ENCODE measurements at regions not wholly inside any gene's neighbourhood (a gene's known extent, or its start where the extent isn't known, plus 50 kb on each side); places are given as distances from the start of the nearest gene placed in this dataset.

DNA sequence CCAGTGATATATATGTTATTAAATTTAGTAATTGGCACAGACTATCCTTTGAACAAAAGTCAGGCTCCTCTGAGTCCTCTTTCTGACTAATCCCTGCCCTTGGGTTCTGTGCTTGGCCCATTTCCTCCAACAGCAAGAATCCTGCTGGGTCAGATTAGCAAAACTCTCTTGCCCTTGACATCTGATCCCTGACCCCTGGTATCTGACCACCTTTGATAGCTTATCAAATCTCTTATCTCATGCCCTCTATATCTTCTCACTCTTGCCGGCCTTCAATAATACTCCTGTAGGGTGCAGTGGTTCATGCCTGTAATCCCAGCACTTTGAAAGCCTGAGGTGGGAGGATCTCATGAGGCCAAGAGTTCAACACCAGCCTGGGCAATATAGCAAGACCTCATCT lies 245.5 kb upstream of the FAM47A start:
- H3K56ac ChIP-seq (ENCODE audit: extremely low read depth, insufficient read depth, low read length), result no peak overlapping the region
- H3K9ac ChIP-seq (ENCODE audit: low read depth, low read length), result no peak overlapping the region
- ChIA-PET CTCF (no interaction called here), POLR2A (ENCODE audit: unreplicated experiment) (no interaction called here)
- no peaks in the 10 kb centered on the region for H4K20me1 ChIP-seq (ENCODE audit: insufficient read depth, low read length)
- no peak overlapping the region for H2BK20ac ChIP-seq (ENCODE audit: low read depth, low read length)
- no peak for DNase-seq
- 0 out of 2 replicates have a peak, but pooled peaks cover 3% of the 10 kb centered on the region for H3K9me3 ChIP-seq (ENCODE audit: control insufficient read depth, insufficient read depth, low read length)
- no peak overlapping the region for H2AK5ac ChIP-seq (ENCODE audit: low read depth, low read length)
- H2BK5ac ChIP-seq (ENCODE audit: low read depth, low read length, poor library complexity, severe bottlenecking), result no peak overlapping the region
- H3K27ac ChIP-seq (ENCODE audit: insufficient read depth, low read length), result no peak overlapping the region
- H3K27me3 ChIP-seq (ENCODE audit: control insufficient read depth, insufficient read depth, low read length), result no peaks in the 10 kb centered on the region
- no peak overlapping the region for H3K4me2 ChIP-seq (ENCODE audit: low read depth, low read length)
- H3K36me3 ChIP-seq (ENCODE audit: control insufficient read depth, insufficient read depth, low read length), result no peaks in the 10 kb centered on the region
- no peak overlapping the region for H4K8ac ChIP-seq (ENCODE audit: low read depth in 2 of 2, low read length in 2 of 2)
- BruUV-seq (replicated peaks), result no TSS peak
- no peak for TF ChIP-seq SMC3 (IDR thresholded peaks at IDR 0.05; ENCODE audit: low read depth, low read length)
- TF ChIP-seq BHLHE40 (IDR thresholded peaks at IDR 0.05; ENCODE audit: low read depth, low read length), result no peak
- TF ChIP-seq USF2 (IDR thresholded peaks at IDR 0.05; ENCODE audit: low read depth, low read length), result no peak
- no peak for TF ChIP-seq RCOR1 (IDR thresholded peaks at IDR 0.05; ENCODE audit: insufficient replicate concordance, low read length)
- no peak for TF ChIP-seq MAZ (IDR thresholded peaks at IDR 0.05; ENCODE audit: borderline replicate concordance, low read depth, low read length)
- no peak for TF ChIP-seq CEBPB (IDR thresholded peaks at IDR 0.05; ENCODE audit: low read depth, low read length)
- TF ChIP-seq FOS (IDR thresholded peaks at IDR 0.05; ENCODE audit: low read depth, low read length), result no peak
- no peak for TF ChIP-seq RFX5 (IDR thresholded peaks at IDR 0.05; ENCODE audit: low read depth, low read length)
- TF ChIP-seq POLR2A (IDR thresholded peaks at IDR 0.05; ENCODE audit: low read depth, low read length), result no peak
- TF ChIP-seq MAFK (IDR thresholded peaks at IDR 0.05; ENCODE audit: low read depth, low read length), result no peak
- TF ChIP-seq CHD1 (IDR thresholded peaks at IDR 0.05; ENCODE audit: low read depth, low read length), result no peak
- TF ChIP-seq, protein P1, sequence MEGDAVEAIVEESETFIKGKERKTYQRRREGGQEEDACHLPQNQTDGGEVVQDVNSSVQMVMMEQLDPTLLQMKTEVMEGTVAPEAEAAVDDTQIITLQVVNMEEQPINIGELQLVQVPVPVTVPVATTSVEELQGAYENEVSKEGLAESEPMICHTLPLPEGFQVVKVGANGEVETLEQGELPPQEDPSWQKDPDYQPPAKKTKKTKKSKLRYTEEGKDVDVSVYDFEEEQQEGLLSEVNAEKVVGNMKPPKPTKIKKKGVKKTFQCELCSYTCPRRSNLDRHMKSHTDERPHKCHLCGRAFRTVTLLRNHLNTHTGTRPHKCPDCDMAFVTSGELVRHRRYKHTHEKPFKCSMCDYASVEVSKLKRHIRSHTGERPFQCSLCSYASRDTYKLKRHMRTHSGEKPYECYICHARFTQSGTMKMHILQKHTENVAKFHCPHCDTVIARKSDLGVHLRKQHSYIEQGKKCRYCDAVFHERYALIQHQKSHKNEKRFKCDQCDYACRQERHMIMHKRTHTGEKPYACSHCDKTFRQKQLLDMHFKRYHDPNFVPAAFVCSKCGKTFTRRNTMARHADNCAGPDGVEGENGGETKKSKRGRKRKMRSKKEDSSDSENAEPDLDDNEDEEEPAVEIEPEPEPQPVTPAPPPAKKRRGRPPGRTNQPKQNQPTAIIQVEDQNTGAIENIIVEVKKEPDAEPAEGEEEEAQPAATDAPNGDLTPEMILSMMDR (conservative IDR thresholded peaks at IDR 0.05; ENCODE audit: low read depth, low read length), result no peak
- TF ChIP-seq, protein P2, sequence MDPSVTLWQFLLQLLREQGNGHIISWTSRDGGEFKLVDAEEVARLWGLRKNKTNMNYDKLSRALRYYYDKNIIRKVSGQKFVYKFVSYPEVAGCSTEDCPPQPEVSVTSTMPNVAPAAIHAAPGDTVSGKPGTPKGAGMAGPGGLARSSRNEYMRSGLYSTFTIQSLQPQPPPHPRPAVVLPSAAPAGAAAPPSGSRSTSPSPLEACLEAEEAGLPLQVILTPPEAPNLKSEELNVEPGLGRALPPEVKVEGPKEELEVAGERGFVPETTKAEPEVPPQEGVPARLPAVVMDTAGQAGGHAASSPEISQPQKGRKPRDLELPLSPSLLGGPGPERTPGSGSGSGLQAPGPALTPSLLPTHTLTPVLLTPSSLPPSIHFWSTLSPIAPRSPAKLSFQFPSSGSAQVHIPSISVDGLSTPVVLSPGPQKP (IDR thresholded peaks at IDR 0.05; ENCODE audit: borderline replicate concordance, low read depth, low read length), result no peak
- TF ChIP-seq RAD21 (IDR thresholded peaks at IDR 0.05; ENCODE audit: low read length), result no peak
- H2BK120ac ChIP-seq (ENCODE audit: low read depth, low read length), result no peak overlapping the region
- no peak overlapping the region for H3K18ac ChIP-seq (ENCODE audit: low read depth, low read length)
- no peak overlapping the region for H4K5ac ChIP-seq (ENCODE audit: low read depth, low read length)
- H2AFZ ChIP-seq (replicated peaks; ENCODE audit: low read length, poor library complexity), result no peak overlapping the region
- no peaks in the 10 kb centered on the region for H3K79me1 ChIP-seq (ENCODE audit: low read depth in 1 of 2, low read length in 2 of 2)
- ATAC-seq (ENCODE audit: low read depth), result no peak
- H4K91ac ChIP-seq (ENCODE audit: insufficient read depth, low read depth, low read length), result no peak overlapping the region
- no peak overlapping the region for H3K4ac ChIP-seq (ENCODE audit: low read depth, low read length)
- H2BK15ac ChIP-seq (ENCODE audit: low read depth, low read length), result no peak overlapping the region
- dilution Hi-C loops (cut with HindIII; ENCODE audit: low sequenced_read_pairs, unreplicated experiment), result no loop called here
- intact Hi-C loops (cut with micrococcal nuclease), result no loop called here
- in situ Hi-C loops (cut with MboI; ENCODE audit: low sequenced_read_pairs), result no loop called here
- H3K9me1 ChIP-seq (ENCODE audit: insufficient read depth, low read length), result no peaks in the 10 kb centered on the region
- H2AK9ac ChIP-seq (replicated peaks; ENCODE audit: low read depth, low read length, poor library complexity), result no peak overlapping the region
- H3K4me1 ChIP-seq (ENCODE audit: control insufficient read depth, insufficient read depth, low read length), result no peaks in the 10 kb centered on the region
- H3K14ac ChIP-seq (replicated peaks; ENCODE audit: low read depth, low read length), result no peak overlapping the region
- no peak overlapping the region for H3K4me3 ChIP-seq (ENCODE audit: insufficient read depth, low read depth, low read length)
- no CpG with 5 or more reads among the region's 1 CpG for WGBS, 2 experiments (ENCODE audit: extremely low coverage in 2 of 2, insufficient read length in 1 of 2)
- no peak overlapping the region for H3K23ac ChIP-seq (ENCODE audit: low read depth, low read length)

Data from IMR-90 (cell line).